ENCODE measurements at regions not wholly inside any gene's neighbourhood (a gene's known extent, or its start where the extent isn't known, plus 50 kb on each side); places are given as distances from the start of the nearest gene placed in this dataset.

DNA sequence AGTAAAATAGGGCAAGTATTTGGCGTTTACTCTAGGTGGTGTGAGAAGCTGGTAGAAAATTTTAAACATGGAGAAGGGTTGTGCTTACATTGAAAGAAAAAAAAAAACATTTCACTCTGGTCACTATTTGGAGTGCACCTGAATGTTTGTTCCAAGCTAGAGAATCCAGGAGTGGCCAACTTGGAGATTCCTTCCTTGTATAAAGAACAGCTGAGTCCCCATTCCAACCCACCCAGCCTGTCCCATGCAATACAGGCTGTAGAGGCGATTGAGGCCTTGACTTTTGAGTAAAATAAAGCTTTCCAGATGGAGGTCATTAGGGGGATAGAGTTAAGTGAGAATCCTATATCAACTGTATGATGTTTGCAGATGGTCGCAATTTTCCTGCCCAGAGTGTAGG lies 203.8 kb upstream of the SYT4 start:
- TF ChIP-seq CTCF (IDR thresholded peaks at IDR 0.05) (no peak), POLR2A (IDR thresholded peaks at IDR 0.05) (no peak)

Measured in gastroesophageal sphincter (tissue), 3 donors.